Fibroblast of lung (primary cell): ENCODE measurements at regions not wholly inside any gene's neighbourhood (a gene's known extent, or its start where the extent isn't known, plus 50 kb on each side); places are given as distances from the start of the nearest gene placed in this dataset.
A peak's percentile ranks its signal among the peaks of the same experiment; 100 is the strongest.

Source experiments
- DNase-seq, 2 donors: peaks; one replicate each; pipeline versions ENCODE4 v3.0.0 to v3.0.0-alpha.2; 2010; ENCODE audit warnings: low read depth in 2 of 2
- H2AFZ ChIP-seq: 2 replicates; pipeline ENCODE4 v1.5.1; 2012; ENCODE audit warnings: low read length, control low read depth, inconsistent platforms
- H3K27ac ChIP-seq: 2 replicates; pipeline ENCODE4 v1.5.1; 2011; ENCODE audit warnings: low read length, control low read depth; ENCODE audit not compliant: insufficient read depth
- H3K27me3 ChIP-seq: 2 replicates; pipeline ENCODE4 v1.5.1; 2011; ENCODE audit warnings: mild to moderate bottlenecking, low read length; ENCODE audit not compliant: control insufficient read depth, insufficient read depth
- H3K36me3 ChIP-seq: 2 replicates; pipeline ENCODE4 v1.5.1; 2011; ENCODE audit warnings: low read length; ENCODE audit not compliant: control insufficient read depth, insufficient read depth
- H3K4me1 ChIP-seq: 2 replicates; pipeline ENCODE4 v1.5.1; 2011; ENCODE audit warnings: low read length; ENCODE audit not compliant: control insufficient read depth, insufficient read depth; ENCODE audit errors: extremely low read depth
- H3K4me2 ChIP-seq: 2 replicates; pipeline ENCODE4 v1.5.1; 2011; ENCODE audit warnings: low read length, control low read depth; ENCODE audit not compliant: insufficient read depth; ENCODE audit errors: extremely low read depth
- H3K4me3 ChIP-seq, 4 experiments: fragments of 200-600 bp in 1 of 4; sonication (generic) in 1 of 4; replicated peaks in 1 of 4; 2 replicates each; pipeline ENCODE4 v1.5.1; 2011 to 2016; ENCODE audit warnings: low read length in 4 of 4, low read depth in 3 of 4, mild to moderate bottlenecking in 3 of 4, control low read depth in 2 of 4, inconsistent platforms in 1 of 4, mixed read lengths in 1 of 4; ENCODE audit not compliant: insufficient read depth in 1 of 4; ENCODE audit errors: control extremely low read depth in 1 of 4
- H3K79me2 ChIP-seq: 2 replicates; pipeline ENCODE4 v1.5.1; 2012; ENCODE audit warnings: mild to moderate bottlenecking, low read length, inconsistent platforms; ENCODE audit not compliant: control insufficient read depth, insufficient read depth
- H3K9ac ChIP-seq: 2 replicates; pipeline ENCODE4 v1.5.1; 2011; ENCODE audit warnings: mild to moderate bottlenecking, low read length, control low read depth; ENCODE audit not compliant: insufficient read depth
- H3K9me3 ChIP-seq: 2 replicates; pipeline ENCODE4 v1.5.1; 2012; ENCODE audit warnings: low read depth, low read length; ENCODE audit not compliant: control insufficient read depth, insufficient read depth
- H4K20me1 ChIP-seq: 2 replicates; pipeline ENCODE4 v1.5.1; 2011; ENCODE audit warnings: low read length; ENCODE audit not compliant: control insufficient read depth, insufficient read depth; ENCODE audit errors: extremely low read depth
- EZH2 ChIP-seq: IDR thresholded peaks from 2 replicates; pipeline ENCODE4 v1.5.1; 2012; ENCODE audit warnings: low read length, control low read depth, mild to moderate bottlenecking; ENCODE audit errors: missing control alignments
- TF ChIP-seq, protein P1 (sequence below), 2 donors: IDR thresholded peaks in 1 of 2; conservative IDR thresholded peaks in 1 of 2; 1 replicate in 1 of 2; 2 replicates in 1 of 2; pipeline ENCODE4 v1.5.1; 2011 to 2012; ENCODE audit warnings: low read length in 2 of 2, control low read depth in 1 of 2, inconsistent platforms in 1 of 2, low read depth in 1 of 2, mild to moderate bottlenecking in 1 of 2

DNA sequence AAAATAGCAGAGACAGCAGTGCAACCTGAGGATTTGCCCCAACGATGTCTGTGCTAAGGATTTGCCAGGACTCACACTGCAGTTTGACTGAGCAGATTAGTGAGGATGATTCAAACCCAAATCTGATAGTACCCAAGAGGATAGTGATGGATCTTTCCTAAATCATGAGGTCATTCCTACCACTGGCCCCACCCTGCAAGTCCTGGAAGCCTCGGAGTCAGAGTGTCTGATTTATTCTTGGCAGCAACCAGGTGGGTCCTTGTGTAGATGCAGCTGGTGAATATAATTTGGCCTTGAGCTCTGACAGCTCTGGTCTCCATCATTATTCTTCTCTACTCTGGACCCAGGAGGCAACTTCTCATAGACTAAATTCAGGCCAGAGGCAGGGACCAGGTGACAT is 179.3 kb upstream of the RAG2 start:
- Histone ChIP-seq H3K27me3 (no peaks in the 10 kb centered on the region), H3K4me2 (no peak overlapping the region), H3K79me2 (no peaks in the 10 kb centered on the region), H4K20me1 (no peaks in the 10 kb centered on the region), H3K9ac (no peak overlapping the region), H2AFZ (no peak overlapping the region), H3K27ac (no peak overlapping the region), H3K36me3 (no peaks in the 10 kb centered on the region), H3K9me3 (no peaks in the 10 kb centered on the region), H3K4me1 (no peaks in the 10 kb centered on the region), H3K4me3 (no peak overlapping the region)
- no peak for DNase-seq
- TF ChIP-seq EZH2, result no peak
- TF ChIP-seq, protein P1, sequence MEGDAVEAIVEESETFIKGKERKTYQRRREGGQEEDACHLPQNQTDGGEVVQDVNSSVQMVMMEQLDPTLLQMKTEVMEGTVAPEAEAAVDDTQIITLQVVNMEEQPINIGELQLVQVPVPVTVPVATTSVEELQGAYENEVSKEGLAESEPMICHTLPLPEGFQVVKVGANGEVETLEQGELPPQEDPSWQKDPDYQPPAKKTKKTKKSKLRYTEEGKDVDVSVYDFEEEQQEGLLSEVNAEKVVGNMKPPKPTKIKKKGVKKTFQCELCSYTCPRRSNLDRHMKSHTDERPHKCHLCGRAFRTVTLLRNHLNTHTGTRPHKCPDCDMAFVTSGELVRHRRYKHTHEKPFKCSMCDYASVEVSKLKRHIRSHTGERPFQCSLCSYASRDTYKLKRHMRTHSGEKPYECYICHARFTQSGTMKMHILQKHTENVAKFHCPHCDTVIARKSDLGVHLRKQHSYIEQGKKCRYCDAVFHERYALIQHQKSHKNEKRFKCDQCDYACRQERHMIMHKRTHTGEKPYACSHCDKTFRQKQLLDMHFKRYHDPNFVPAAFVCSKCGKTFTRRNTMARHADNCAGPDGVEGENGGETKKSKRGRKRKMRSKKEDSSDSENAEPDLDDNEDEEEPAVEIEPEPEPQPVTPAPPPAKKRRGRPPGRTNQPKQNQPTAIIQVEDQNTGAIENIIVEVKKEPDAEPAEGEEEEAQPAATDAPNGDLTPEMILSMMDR (conservative IDR thresholded peaks at IDR 0.05 in 1 of 2, IDR thresholded peaks at IDR 0.05 in 1 of 2; ENCODE audit: low read depth in 1 of 2, low read length in 2 of 2), result no peak

DNA sequence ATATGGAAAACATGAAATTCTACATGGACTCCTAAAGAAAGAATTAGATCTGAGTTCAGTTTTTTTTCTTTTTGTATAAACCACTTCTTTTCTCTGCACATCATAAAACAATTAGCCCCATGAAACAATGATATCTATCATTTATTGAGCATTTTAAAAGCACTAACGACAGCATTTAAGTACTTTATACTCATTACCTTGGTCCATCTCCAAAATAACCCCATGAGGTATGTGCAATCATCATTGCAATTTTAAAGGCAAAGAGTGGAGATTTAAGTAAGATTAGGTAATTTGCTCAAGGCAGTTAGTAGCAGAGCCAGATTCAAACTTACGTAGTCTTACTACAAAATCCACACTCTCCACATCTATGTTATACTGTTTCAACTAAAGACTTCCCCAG is 177.7 kb upstream of the RAG2 start:
- Histone ChIP-seq H4K20me1 (no peaks in the 10 kb centered on the region), H3K27me3 (no peaks in the 10 kb centered on the region), H3K4me2 (no peak overlapping the region), H3K9ac (no peak overlapping the region), H3K27ac (no peak overlapping the region), H3K4me1 (no peaks in the 10 kb centered on the region), H2AFZ (no peak overlapping the region), H3K9me3 (no peaks in the 10 kb centered on the region), H3K4me3 (no peak overlapping the region), H3K79me2 (no peaks in the 10 kb centered on the region), H3K36me3 (no peaks in the 10 kb centered on the region)
- no peak for TF ChIP-seq EZH2
- TF ChIP-seq, protein P1 (conservative IDR thresholded peaks at IDR 0.05 in 1 of 2, IDR thresholded peaks at IDR 0.05 in 1 of 2; ENCODE audit: low read depth in 1 of 2, low read length in 2 of 2), result no peak
- DNase-seq, result no peak

DNA sequence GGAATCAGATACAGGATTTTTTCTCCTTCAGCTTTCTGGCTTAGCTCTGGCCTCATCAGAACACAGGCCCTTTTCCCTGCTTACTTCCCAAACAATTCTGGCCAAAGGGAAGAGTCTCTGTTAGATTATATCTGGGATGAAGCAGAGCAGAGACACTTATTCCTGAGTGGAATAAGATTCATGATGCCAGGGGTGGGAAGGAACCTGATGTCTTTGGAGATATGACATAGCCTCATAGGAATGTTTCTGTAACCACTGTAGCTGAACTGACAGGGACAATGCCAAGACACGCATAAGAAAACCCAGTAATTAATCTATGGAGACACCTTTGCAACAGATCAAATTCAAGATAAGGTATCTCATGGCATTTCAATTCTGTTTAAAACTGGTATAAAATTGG is 177.1 kb upstream of the RAG2 start:
- no peak overlapping the region for H2AFZ ChIP-seq
- no peaks in the 10 kb centered on the region for H4K20me1 ChIP-seq
- H3K9ac ChIP-seq, result no peak overlapping the region
- H3K27ac ChIP-seq, result no peak overlapping the region
- TF ChIP-seq, protein P1 (conservative IDR thresholded peaks at IDR 0.05 in 1 of 2, IDR thresholded peaks at IDR 0.05 in 1 of 2; ENCODE audit: low read depth in 1 of 2, low read length in 2 of 2), result no peak
- no peak for TF ChIP-seq EZH2
- no peaks in the 10 kb centered on the region for H3K27me3 ChIP-seq
- H3K4me3 ChIP-seq, result no peak overlapping the region
- H3K9me3 ChIP-seq, result no peaks in the 10 kb centered on the region
- peak in 1 of 2 donors; percentile 27 for DNase-seq
- no peaks in the 10 kb centered on the region for H3K79me2 ChIP-seq
- no peak overlapping the region for H3K4me2 ChIP-seq
- no peaks in the 10 kb centered on the region for H3K36me3 ChIP-seq
- H3K4me1 ChIP-seq, result no peaks in the 10 kb centered on the region
